Omental fat pad (tissue), 3 donors: ENCODE measurements at regions not wholly inside any gene's neighbourhood (a gene's known extent, or its start where the extent isn't known, plus 50 kb on each side); places are given as distances from the start of the nearest gene placed in this dataset.
"Not testable (repeated sequence)": the region's sequence is repeated elsewhere in the genome, so short reads cannot be mapped to it uniquely, and the experiment has no call there.

Source experiments
- ATAC-seq: fragments of 150-250 bp; one replicate; pipeline ENCODE4 v1.9.1; 2016; ENCODE audit warnings: mild to moderate bottlenecking, moderate library complexity; ENCODE audit not compliant: low FRiP score
- DNase-seq: peaks from one replicate; pipeline ENCODE4 v3.0.0-alpha.2; 2019; ENCODE audit warnings: low spot score
- CTCF ChIP-seq, 3 donors: fragments of 450-650 bp; IDR thresholded peaks; one replicate each; pipeline ENCODE4 v1.5.1; 2016 to 2017; ENCODE audit warnings: antibody characterized with exemption in 3 of 3, mild to moderate bottlenecking in 3 of 3, moderate library complexity in 2 of 3

DNA sequence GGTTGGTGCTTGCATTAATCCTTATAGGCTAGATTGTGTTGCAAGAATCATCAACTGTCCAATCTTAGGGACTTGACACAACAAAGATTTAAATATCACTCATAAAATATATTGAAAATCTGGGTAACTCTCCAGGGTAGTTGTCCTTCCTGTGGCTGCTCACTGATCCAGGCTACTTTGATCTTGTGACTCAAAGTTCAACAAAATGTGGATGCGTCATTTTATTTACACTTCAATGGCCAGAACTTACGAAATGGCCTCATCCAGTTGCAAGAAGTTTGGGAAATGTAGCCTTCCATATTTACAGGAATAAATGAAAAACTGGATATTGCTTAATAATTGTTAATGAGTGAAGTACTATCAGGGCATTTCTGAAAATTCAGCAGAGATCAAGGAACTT, 235.5 kb upstream of the ACTBL2 start:
- TF ChIP-seq CTCF (IDR thresholded peaks at IDR 0.05), result no peak
- DNase-seq (no peak), ATAC-seq (no peak)

- DNase-seq (no peak), ATAC-seq (no peak)
- no peak for TF ChIP-seq CTCF (IDR thresholded peaks at IDR 0.05)
Measured at GRCh38 chr5:57717555-57717954, 234.9 kb upstream of the ACTBL2 start.

GRCh38 chr5:57716661-57717060, 234.1 kb upstream of the ACTBL2 start:
- ATAC-seq (no peak), DNase-seq (no peak)
- TF ChIP-seq CTCF (IDR thresholded peaks at IDR 0.05), result no peak

- no peak for ATAC-seq
- TF ChIP-seq CTCF (IDR thresholded peaks at IDR 0.05), result no peak
- no peak for DNase-seq
Measured at GRCh38 chr5:57715296-57715695, 232.7 kb upstream of the ACTBL2 start.

GRCh38 chr5:57713535-57713934, 230.9 kb upstream of the ACTBL2 start:
- not testable (repeated sequence) for ATAC-seq, DNase-seq

GRCh38 chr5:57711946-57712345, 229.3 kb upstream of the ACTBL2 start:
- no peak for DNase-seq
- no peak for ATAC-seq
- TF ChIP-seq CTCF (IDR thresholded peaks at IDR 0.05), result no peak

DNA sequence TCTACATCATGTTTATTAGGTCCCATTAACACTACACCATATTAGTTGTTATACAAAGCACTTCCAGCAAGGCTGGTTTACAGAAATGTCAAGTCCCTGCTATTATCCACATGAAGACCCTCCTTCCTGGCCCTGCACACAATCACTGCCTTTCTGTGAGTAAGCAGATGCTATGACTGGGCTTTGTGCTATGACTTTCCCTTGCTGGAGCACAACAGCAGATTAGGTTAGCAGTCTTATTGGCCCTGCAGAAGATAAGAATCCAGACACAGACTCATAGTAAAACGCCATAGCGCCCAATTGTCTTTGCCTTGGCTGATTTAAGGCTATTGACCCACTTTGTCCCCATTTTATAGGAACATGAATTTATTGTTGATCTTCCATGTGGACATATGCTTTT, 228.9 kb upstream of the ACTBL2 start:
- no peak for ATAC-seq
- TF ChIP-seq CTCF (IDR thresholded peaks at IDR 0.05), result no peak
- DNase-seq, result no peak

DNA sequence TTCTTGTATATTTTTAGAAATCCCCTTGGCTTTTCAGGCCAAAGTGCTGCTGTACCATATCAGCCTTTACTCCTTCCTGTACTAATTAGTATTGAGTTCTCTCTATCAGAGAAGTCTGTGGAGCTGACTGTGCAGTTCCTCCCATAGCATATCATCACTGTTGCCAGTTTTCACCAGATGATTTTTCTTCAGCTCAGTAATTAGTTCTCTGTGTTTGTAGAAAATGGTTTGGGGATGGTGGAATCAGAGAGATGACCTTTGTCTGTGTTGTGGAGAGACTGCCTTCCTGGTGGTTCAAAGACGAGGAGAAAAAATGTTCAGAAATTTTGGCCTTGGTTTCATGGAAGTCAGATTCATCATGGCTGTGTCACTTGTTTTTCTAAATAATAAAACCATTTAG, 227.5 kb upstream of the ACTBL2 start:
- ATAC-seq, result no peak
- DNase-seq, result no peak
- TF ChIP-seq CTCF (IDR thresholded peaks at IDR 0.05), result no peak
